Mucosa of descending colon (tissue), 3 donors: ENCODE measurements at regions not wholly inside any gene's neighbourhood (a gene's known extent, or its start where the extent isn't known, plus 50 kb on each side); places are given as distances from the start of the nearest gene placed in this dataset.

Experiments used
- ATAC-seq: fragments of 200-7000 bp; cut with Tn5 transposase; one replicate; pipeline ENCODE4 v1.9.1; 2020; ENCODE audit warnings: mild to moderate bottlenecking, moderate library complexity
- DNase-seq, 3 donors: peaks; one replicate each; pipeline ENCODE4 v3.0.0-alpha.2; 2020
- H3K36me3 ChIP-seq: fragments of 200-600 bp; one replicate; pipeline ENCODE4 v1.8.0; 2021; ENCODE audit warnings: low read depth, mild to moderate bottlenecking
- H3K4me1 ChIP-seq: fragments of 200-600 bp; one replicate; pipeline ENCODE4 v1.8.0; 2021; ENCODE audit warnings: low read depth, mild to moderate bottlenecking
- H3K4me3 ChIP-seq: fragments of 200-600 bp; one replicate; pipeline ENCODE4 v1.8.0; 2021; ENCODE audit warnings: mild to moderate bottlenecking
- H3K9me3 ChIP-seq: fragments of 200-600 bp; one replicate; pipeline ENCODE4 v1.8.0; 2021; ENCODE audit warnings: mild to moderate bottlenecking
- CTCF ChIP-seq: fragments of 200-600 bp; IDR thresholded peaks from one replicate; pipeline ENCODE4 v1.8.0; 2022; ENCODE audit warnings: antibody characterized with exemption, mild to moderate bottlenecking
- intact Hi-C, 2 donors: fragments of 100-400 bp; cut with DNase I in 1 of 2; cut with micrococcal nuclease in 1 of 2; formaldehyde crosslinking; loops; one replicate each; pipeline versions ENCODE4 v1.11.0 to v1.11.1; 2022; cut with DNase I, micrococcal nuclease
- donor health status: DM: no; HTN: no; CAD: no; lungs with moderate emphysema.
- donor health status: DM: no; HTN: no; CAD: no.
- donor health status: DM: no; HTN: yes; CAD: no.

- no peak for DNase-seq
- Histone ChIP-seq H3K9me3 (no peaks in the 10 kb centered on the region), H3K36me3 (no peaks in the 10 kb centered on the region), H3K4me1 (peaks cover 12% of the 10 kb centered on the region), H3K4me3 (no peak overlapping the region)
- intact Hi-C loops = no loop called here
- no peak for TF ChIP-seq CTCF
- ATAC-seq = no peak
Measured at GRCh38 chr1:201705389-201705788, 123.6 kb upstream of the IPO9 start.

GRCh38 chr1:201706109-201706508, 122.8 kb upstream of the IPO9 start:
- intact Hi-C loops = no loop called here
- Histone ChIP-seq H3K9me3 (no peaks in the 10 kb centered on the region), H3K4me1 (peaks cover 12% of the 10 kb centered on the region), H3K4me3 (no peak overlapping the region), H3K36me3 (no peaks in the 10 kb centered on the region)
- ATAC-seq = no peak
- DNase-seq = no peak
- no peak for TF ChIP-seq CTCF

DNA sequence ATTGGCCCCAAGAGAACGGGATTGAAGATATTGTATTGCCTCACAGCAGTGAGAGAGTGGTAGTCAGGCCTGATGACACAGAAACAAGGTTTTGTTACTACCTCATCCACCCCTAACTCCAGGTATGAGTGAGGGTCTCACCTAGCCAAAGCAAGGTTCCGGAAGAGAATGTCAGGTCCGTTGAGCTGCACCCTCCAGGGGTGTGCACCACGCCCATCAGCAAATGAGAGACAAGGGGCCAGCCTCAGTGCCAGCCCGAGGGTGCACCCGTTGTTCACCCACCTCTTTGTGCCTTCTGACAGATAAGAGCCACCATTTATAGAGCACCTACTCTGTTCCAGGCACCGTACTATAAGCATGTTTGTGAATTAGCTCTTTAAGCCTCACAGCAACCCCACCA, 121.9 kb upstream of the IPO9 start:
- intact Hi-C loops = no loop called here
- H3K9me3 ChIP-seq = no peaks in the 10 kb centered on the region
- ATAC-seq = no peak

GRCh38 chr1:201707656-201708055, 121.3 kb upstream of the IPO9 start:
- Histone ChIP-seq H3K36me3 (no peaks in the 10 kb centered on the region), H3K9me3 (no peaks in the 10 kb centered on the region), H3K4me1 (peaks cover 15% of the 10 kb centered on the region), H3K4me3 (no peak overlapping the region)
- intact Hi-C loops = loop anchor here in 1 of 2 donors (2.0 kb wide), 1 partner anchor 85 kb away; no protein-coding TSS in a partner anchor
- no peak for TF ChIP-seq CTCF
- DNase-seq (no peak), ATAC-seq (no peak)

More for the DNA sequence above, 121.9 kb upstream of the IPO9 start:
- no peak for TF ChIP-seq CTCF
- Histone ChIP-seq H3K4me1 (peaks cover 12% of the 10 kb centered on the region), H3K36me3 (no peaks in the 10 kb centered on the region), H3K4me3 (no peak overlapping the region)
- DNase-seq = no peak

- Histone ChIP-seq H3K9me3 (no peaks in the 10 kb centered on the region), H3K4me1 (peaks cover 17% of the 10 kb centered on the region), H3K36me3 (no peaks in the 10 kb centered on the region), H3K4me3 (no peak overlapping the region)
- intact Hi-C loops = loop anchor here in 1 of 2 donors (2.0 kb wide), 1 partner anchor 85 kb away; no protein-coding TSS in a partner anchor
- no peak for TF ChIP-seq CTCF
- ATAC-seq (no peak), DNase-seq (no peak)
Measured at GRCh38 chr1:201708085-201708512, 120.9 kb upstream of the IPO9 start.

- DNase-seq = no peak
- Histone ChIP-seq H3K9me3 (no peaks in the 10 kb centered on the region), H3K36me3 (no peaks in the 10 kb centered on the region), H3K4me3 (no peak overlapping the region), H3K4me1 (peaks cover 16% of the 10 kb centered on the region)
- intact Hi-C loops = loop anchor here in 1 of 2 donors (2.0 kb wide), 1 partner anchor 84 kb away; no protein-coding TSS in a partner anchor
- ATAC-seq = no peak
- TF ChIP-seq CTCF = no peak
Measured at GRCh38 chr1:201708691-201709090, 120.3 kb upstream of the IPO9 start.
